HG03135 (cell line): ENCODE measurements at regions not wholly inside any gene's neighbourhood (a gene's known extent, or its start where the extent isn't known, plus 50 kb on each side); places are given as distances from the start of the nearest gene placed in this dataset.

Experiments used
- ATAC-seq: cut with Tn5 transposase; IDR thresholded peaks from one replicate; pipeline ENCODE4 v1.9.1; 2021; ENCODE audit warnings: mild to moderate bottlenecking, moderate library complexity; ENCODE audit not compliant: unreplicated experiment

- ATAC-seq = no peak
Measured at GRCh38 chr11:76277298-76278175, 71.2 kb upstream of the WNT11 start.

DNA sequence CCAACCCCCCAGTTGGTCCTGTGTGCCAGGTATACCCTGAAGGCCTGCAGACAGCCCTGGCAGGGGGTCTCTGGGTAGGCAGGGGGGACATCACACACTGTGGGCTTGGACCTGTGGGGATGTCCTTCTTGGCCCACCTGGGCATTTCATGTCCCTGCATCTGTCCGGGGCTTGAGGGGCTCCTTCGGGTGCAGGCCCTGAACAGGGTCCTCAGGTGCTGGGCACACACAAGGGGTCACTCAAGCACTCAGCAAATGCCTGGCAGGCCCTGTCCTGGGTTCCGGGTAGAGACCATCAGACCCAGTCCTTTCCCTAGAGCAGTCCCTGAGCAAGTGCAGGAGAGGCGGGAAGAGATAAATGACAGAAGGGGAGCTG, 70.5 kb upstream of the WNT11 start:
- no peak for ATAC-seq

GRCh38 chr11:76276046-76276780, 69.9 kb upstream of the WNT11 start:
- no peak for ATAC-seq

DNA sequence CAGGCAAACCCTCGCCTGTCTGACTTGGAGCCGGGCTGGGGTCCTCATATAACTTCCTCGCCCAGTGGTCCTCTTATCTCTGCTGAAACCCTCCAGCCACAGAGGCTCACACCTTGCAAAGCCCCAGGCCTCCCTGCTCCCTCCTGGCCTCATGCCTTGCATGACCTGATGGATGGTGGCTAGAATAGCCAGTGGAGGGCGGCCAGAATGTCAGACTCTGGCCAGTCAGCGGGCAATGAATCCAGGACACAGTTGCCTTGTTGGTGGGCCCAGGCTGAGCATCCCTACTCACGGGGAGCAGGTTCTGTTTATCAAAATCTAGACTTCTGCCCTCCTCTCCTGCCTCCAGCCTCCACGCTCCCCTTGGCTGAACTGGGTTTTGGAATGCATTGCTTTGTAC, 69.1 kb upstream of the WNT11 start:
- no peak for ATAC-seq

- ATAC-seq = no peak
Measured at GRCh38 chr11:76271068-76271467, 64.8 kb upstream of the WNT11 start.

DNA sequence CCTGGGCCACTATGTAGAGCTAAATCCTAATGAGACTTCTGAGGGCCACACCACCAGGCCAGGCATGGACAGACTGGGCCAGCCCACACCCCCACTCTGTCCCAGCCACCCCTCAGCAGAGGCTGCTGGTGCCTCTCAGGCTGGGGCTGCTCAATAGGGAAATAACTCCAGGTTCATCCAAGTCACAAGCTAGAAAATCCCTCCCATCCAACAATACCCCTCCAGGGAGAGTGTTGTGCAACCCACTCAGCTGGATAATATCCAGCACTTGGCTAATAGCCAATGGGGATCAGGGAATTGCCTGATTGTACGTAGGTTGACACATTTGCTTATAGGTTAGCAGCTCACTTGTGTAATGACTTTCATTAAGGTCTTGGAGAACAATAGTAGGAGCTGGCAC, 64.1 kb upstream of the WNT11 start:
- no peak for ATAC-seq

DNA sequence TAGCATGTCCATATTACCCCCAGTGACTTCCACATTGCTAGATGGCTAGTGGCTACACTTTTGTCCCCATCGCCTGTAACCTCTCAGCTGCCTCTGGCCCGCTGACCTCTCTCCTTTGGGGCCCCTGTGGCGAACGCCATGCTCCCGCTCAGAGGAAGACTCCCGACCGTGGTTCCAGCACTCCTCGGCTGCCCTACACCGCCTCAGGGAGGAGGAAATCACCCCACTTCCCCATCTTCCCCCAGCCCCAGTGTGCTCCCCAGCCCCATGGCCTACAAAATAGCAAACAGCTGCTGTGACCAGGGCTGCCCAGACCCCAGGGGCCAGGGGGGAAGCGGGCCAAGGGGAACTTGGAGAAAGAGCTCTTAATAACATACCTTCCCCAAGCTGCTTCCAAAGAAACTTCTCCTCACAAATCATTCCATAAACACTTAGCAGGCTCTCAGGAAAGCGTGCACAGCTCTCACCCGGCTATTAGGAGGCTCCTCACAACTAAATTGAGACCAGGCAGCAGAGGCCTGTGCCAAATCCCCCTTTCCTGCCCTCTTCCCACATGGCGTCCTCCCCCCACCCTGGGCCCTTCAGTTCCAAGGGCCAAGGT, 63.5 kb upstream of the WNT11 start:
- no peak for ATAC-seq

GRCh38 chr11:76269247-76269646, 62.9 kb upstream of the WNT11 start:
- no peak for ATAC-seq

- ATAC-seq = no peak
Measured at GRCh38 chr11:76268498-76268897, 62.2 kb upstream of the WNT11 start.

DNA sequence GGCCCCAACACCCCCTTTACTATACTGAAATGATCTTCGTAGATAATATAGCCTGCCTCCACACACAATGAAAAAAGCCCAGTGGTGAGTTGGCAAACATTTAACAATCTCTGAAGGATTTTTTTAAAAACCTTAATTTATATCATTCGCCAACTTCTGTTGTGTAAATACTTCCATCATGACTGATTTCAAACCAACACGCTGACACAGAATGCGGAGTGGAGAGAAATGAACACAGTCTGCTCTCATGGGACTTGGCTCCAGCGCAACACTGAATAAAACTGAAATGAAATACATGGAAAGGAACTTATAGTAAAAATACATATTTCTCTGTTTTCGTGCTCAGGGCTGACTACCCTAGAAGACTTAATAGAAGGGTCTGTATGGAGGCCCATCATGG, 61.3 kb upstream of the WNT11 start:
- no peak for ATAC-seq

DNA sequence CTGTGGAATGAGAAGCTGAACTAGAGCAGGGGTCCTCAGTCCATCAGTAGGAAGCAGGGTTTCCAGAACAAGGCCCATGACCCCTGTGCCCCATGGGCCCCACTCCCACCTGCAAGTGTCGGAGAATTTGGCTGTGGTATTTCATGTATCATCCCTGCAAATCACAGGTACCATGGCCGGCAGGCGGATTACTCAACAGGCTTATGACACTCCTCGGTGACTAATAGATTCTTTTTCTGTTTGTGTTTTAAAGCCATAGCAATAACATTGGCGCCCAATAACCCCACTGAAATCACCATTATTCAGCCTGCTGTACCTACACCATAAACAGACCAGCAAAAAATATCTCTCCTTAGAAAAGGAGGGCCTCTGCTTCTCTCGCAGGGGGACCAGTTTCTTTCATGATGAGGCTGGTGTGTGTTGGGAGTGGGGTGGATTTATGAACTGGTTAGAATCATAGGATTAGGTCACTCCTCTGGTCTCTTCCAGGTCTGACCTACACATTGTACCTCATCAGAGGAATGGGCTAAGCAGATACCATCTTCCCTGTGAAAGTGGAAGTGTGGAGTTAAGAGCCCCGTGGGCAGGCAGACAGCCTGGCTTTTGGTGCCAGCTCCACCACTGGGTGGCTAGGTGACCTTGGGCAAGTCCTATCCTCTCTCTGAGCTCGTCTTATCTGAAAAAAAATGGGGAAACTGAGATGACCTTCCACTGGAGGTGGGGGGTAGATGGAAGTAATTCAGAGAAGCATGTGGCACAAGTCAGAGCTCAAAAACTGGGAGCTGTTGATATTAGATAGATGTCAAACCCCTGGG, 60.2 kb upstream of the WNT11 start:
- no peak for ATAC-seq

GRCh38 chr11:76265771-76266241, 59.5 kb upstream of the WNT11 start:
- no peak for ATAC-seq

GRCh38 chr11:76263657-76264056, 57.4 kb upstream of the WNT11 start:
- no peak for ATAC-seq

DNA sequence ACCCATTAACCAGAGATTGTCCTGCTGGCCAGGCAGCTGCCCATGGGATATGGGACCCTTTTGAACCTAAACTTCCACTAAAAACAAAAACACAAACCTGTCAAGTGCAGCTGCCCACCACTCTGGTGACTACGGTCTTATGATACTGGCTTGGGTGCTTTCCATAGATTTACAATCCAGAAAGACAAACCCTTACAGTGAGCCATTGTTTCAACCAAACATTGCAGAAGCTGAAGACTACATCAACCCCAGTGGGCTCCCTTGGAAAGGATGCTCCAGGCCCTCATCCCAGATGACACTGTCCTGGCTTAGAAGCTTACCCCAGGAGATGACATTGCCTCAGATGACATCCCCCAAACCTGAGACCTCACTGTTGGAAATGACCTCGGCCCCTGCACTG, 56.9 kb upstream of the WNT11 start:
- no peak for ATAC-seq

DNA sequence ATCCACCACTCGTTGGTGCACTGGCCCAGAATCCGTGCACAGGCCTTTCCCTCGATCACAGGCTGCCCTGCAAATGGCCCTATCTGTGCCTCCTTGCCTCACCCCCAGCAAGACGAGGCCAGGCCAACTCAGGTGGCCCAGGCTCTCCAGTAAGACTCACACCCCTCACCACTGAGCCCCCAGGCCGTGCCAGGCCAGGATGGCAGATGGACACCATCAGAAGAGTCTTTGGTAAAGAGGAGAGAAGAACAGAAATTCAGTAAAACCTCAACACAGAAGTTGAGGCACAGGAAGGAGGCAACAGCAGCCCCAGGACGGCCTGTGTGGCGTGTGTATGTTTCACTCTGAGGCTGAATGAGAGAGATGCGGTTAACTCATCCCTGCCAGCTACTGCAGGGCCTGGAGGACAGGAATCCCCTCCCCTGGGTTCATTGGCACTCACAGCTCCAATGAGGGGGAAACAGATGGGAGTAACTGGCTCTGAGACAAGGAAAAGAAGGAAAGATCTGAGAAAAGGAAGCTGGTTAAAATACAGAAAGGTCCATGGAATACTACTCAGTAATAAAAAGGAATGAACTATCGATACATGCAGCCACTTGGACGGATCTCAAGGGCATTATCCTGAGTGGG, 54.1 kb upstream of the WNT11 start:
- ATAC-seq = no peak

DNA sequence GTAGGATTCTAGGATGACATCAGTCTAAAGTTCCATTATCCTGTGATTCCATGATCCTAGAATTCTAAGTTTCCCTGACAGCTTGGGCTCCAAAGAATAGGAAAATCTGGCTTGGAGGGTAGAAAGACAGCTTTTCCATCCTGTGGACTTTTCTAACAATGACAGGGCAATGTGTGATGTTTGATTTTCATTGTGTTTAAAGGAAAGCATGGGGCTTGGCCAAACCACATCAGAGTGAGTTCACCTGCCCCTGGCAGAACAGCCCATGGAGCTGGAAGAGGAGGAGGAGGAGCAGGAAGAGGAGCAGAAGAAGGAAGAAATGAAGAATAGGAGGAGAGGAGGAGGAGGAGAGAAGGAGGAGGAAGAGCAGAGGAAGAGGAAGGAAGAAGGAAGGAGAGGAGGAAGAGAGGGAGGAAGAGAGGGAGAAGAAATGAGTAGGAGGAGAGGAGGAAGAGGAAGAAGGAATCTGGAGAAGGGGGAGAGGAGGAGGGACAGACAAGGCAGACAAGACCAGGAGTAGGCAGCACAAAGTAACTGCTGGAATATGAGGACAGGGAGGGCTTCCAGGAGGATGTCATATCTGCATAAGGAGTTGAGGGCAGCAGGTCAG, 53.1 kb upstream of the WNT11 start:
- ATAC-seq = no peak

- ATAC-seq = no peak
Measured at GRCh38 chr11:76257074-76257719, 50.9 kb upstream of the WNT11 start.

- no peak for ATAC-seq
Measured at GRCh38 chr11:76256448-76256847, 50.1 kb upstream of the WNT11 start.
